Endothelial cell of umbilical vein (primary cell): ENCODE measurements at regions not wholly inside any gene's neighbourhood (a gene's known extent, or its start where the extent isn't known, plus 50 kb on each side); places are given as distances from the start of the nearest gene placed in this dataset.

ENCODE experiments used
- BruUV-seq: library from RNA; stranded (reverse); fragments of 400-500 nt; replicated peaks from 2 replicates; lab custom pipeline; 2021; lab: Mats Ljungman, UMichigan
- CTCF ChIA-PET: fragments of 300-600, 350-600 bp; sonication (Branson Sonifier 250); formaldehyde crosslinking; loops from one replicate; lab custom pipeline; 2021; ENCODE audit warnings: antibody characterized with exemption, inconsistent platforms; lab: Charles Lee
- POLR2A ChIA-PET: fragments of 300-600, 350-600 bp; sonication (Branson Sonifier 250); formaldehyde crosslinking; loops from one replicate; lab custom pipeline; 2021; ENCODE audit warnings: antibody characterized with exemption, inconsistent platforms; lab: Charles Lee
- DNase-seq: peaks from one replicate; pipeline ENCODE4 v3.0.0-alpha.2; 2011; ENCODE audit warnings: low read depth, low spot score
- FAIRE-seq: peaks from 2 replicates; lab custom pipeline; 2011; peaks lifted over from hg19 to GRCh38; lab: Jason Lieb, UNC
- H2AFZ ChIP-seq: 2 replicates; pipeline ENCODE4 v1.6.0; 2012; ENCODE audit warnings: low read depth, low read length, control low read depth, inconsistent platforms
- H3K27ac ChIP-seq: 2 replicates; pipeline ENCODE4 v1.5.1; 2011; ENCODE audit warnings: low read depth, mild to moderate bottlenecking, control low read depth, low read length, moderate library complexity; ENCODE audit not compliant: insufficient read depth
- H3K27me3 ChIP-seq, 2 experiments: 2 replicates each; pipeline versions ENCODE4 v1.6.0 to v1.6.1; 2011; ENCODE audit warnings: low read length in 2 of 2, mixed read lengths in 1 of 2; ENCODE audit not compliant: control insufficient read depth in 2 of 2, insufficient read depth in 2 of 2
- H3K36me3 ChIP-seq, 2 experiments: 2 replicates in 1 of 2; 3 replicates in 1 of 2; pipeline ENCODE4 v1.5.1; 2011; ENCODE audit warnings: low read length in 2 of 2, mild to moderate bottlenecking in 1 of 2, moderate library complexity in 1 of 2; ENCODE audit not compliant: control insufficient read depth in 2 of 2, insufficient read depth in 2 of 2; ENCODE audit errors: extremely low read depth in 1 of 2
- H3K4me1 ChIP-seq: 3 replicates; pipeline ENCODE4 v1.5.1; 2011; ENCODE audit warnings: mild to moderate bottlenecking, low read length; ENCODE audit not compliant: control insufficient read depth, insufficient read depth; ENCODE audit errors: extremely low read depth
- H3K4me2 ChIP-seq: 2 replicates; pipeline ENCODE4 v1.6.1; 2011; ENCODE audit warnings: low read length, control low read depth, mixed read lengths; ENCODE audit not compliant: insufficient read depth
- H3K4me3 ChIP-seq, 3 experiments: fragments of 200-600 bp in 1 of 3; sonication (generic), shearing (Covaris generic) in 1 of 3; replicated peaks in 1 of 3; 2 replicates each; pipeline ENCODE4 v1.5.1; 2011 to 2016; ENCODE audit warnings: control low read depth in 3 of 3, low read length in 3 of 3, mild to moderate bottlenecking in 2 of 3, inconsistent platforms in 1 of 3, low read depth in 1 of 3, moderate library complexity in 1 of 3; ENCODE audit not compliant: insufficient read depth in 1 of 3
- H3K79me2 ChIP-seq: 2 replicates; pipeline ENCODE4 v1.6.0; 2012; ENCODE audit warnings: low read length, inconsistent platforms; ENCODE audit not compliant: control insufficient read depth, insufficient read depth
- H3K9ac ChIP-seq: replicated peaks from 2 replicates; pipeline ENCODE3; 2011; ENCODE audit warnings: low read length, control low read depth; ENCODE audit not compliant: insufficient read depth; ENCODE audit errors: extremely low read depth
- H3K9me1 ChIP-seq: replicated peaks from 3 replicates; pipeline ENCODE4 v1.6.0; 2011; ENCODE audit warnings: mild to moderate bottlenecking, low read length; ENCODE audit not compliant: control insufficient read depth, insufficient read depth; ENCODE audit errors: extremely low read depth
- H3K9me3 ChIP-seq: replicated peaks from 2 replicates; pipeline ENCODE4 v1.5.1; 2012; ENCODE audit warnings: low read length, inconsistent platforms; ENCODE audit not compliant: control insufficient read depth, insufficient read depth
- H4K20me1 ChIP-seq: replicated peaks from 2 replicates; pipeline ENCODE3; 2011; ENCODE audit warnings: mild to moderate bottlenecking, low read length; ENCODE audit not compliant: control insufficient read depth, insufficient read depth; ENCODE audit errors: extremely low read depth
- FOS ChIP-seq: IDR thresholded peaks from 2 replicates; pipeline ENCODE4 v1.6.1; 2011; ENCODE audit warnings: mild to moderate bottlenecking, low read length, moderate library complexity, borderline replicate concordance; ENCODE audit not compliant: insufficient read depth
- GATA2 ChIP-seq: IDR thresholded peaks from 2 replicates; pipeline ENCODE4 v1.7.0; 2011; ENCODE audit warnings: low read depth, mild to moderate bottlenecking, moderate library complexity, mixed read lengths, low read length; ENCODE audit not compliant: insufficient read length, insufficient read depth
- JUN ChIP-seq: IDR thresholded peaks from 2 replicates; pipeline ENCODE4 v1.6.1; 2011; ENCODE audit warnings: borderline replicate concordance, low read depth; ENCODE audit not compliant: insufficient read length, insufficient read depth
- POLR2A ChIP-seq: IDR thresholded peaks from 2 replicates; pipeline ENCODE4 v1.6.1; 2012; ENCODE audit warnings: low read depth, mild to moderate bottlenecking, control low read depth, low read length
- POLR2AphosphoS5 ChIP-seq: IDR thresholded peaks from 2 replicates; pipeline ENCODE4 v1.6.1; 2012; ENCODE audit warnings: low read depth, mild to moderate bottlenecking, control low read depth, low read length, moderate library complexity; ENCODE audit not compliant: insufficient read depth
- dilution Hi-C: fragments of 300-500 bp; cut with MboI; formaldehyde crosslinking; loops from one replicate; pipeline ENCODE4 v1.15.0; 2019; ENCODE audit warnings: low sequenced_read_pairs; ENCODE audit not compliant: extremely low pct_ligation_motif_present
- intact Hi-C: fragments of 100-400 bp; cut with micrococcal nuclease; formaldehyde crosslinking; loops from one replicate; pipeline ENCODE4 v1.10.0; 2022
- TF ChIP-seq, protein P1 (sequence below): IDR thresholded peaks from 2 replicates; pipeline ENCODE4 v1.6.1; 2011; ENCODE audit not compliant: insufficient read depth, insufficient read length
- TF ChIP-seq, protein P2 (sequence below), 2 donors: IDR thresholded peaks; 1 replicate in 1 of 2; 2 replicates in 1 of 2; pipeline ENCODE4 v1.5.1; 2011; ENCODE audit warnings: low read length in 2 of 2, mild to moderate bottlenecking in 2 of 2, moderate library complexity in 2 of 2, control low read depth in 1 of 2, inconsistent platforms in 1 of 2, low read depth in 1 of 2; ENCODE audit not compliant: insufficient read depth in 1 of 2; ENCODE audit errors: extremely low read depth in 1 of 2

GRCh38 chr3:115357456-115357855 is 210.4 kb upstream of the ZBTB20 start:
- H3K36me3 ChIP-seq = no peaks in the 10 kb centered on the region
- DNase-seq = no peak
- ChIA-PET CTCF (no interaction called here), POLR2A (no interaction called here)
- TF ChIP-seq GATA2 (no peak), FOS (no peak), POLR2AphosphoS5 (no peak), JUN (no peak), POLR2A (no peak)
- TF ChIP-seq, protein P1, sequence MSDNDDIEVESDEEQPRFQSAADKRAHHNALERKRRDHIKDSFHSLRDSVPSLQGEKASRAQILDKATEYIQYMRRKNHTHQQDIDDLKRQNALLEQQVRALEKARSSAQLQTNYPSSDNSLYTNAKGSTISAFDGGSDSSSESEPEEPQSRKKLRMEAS = no peak
- TF ChIP-seq, protein P2, sequence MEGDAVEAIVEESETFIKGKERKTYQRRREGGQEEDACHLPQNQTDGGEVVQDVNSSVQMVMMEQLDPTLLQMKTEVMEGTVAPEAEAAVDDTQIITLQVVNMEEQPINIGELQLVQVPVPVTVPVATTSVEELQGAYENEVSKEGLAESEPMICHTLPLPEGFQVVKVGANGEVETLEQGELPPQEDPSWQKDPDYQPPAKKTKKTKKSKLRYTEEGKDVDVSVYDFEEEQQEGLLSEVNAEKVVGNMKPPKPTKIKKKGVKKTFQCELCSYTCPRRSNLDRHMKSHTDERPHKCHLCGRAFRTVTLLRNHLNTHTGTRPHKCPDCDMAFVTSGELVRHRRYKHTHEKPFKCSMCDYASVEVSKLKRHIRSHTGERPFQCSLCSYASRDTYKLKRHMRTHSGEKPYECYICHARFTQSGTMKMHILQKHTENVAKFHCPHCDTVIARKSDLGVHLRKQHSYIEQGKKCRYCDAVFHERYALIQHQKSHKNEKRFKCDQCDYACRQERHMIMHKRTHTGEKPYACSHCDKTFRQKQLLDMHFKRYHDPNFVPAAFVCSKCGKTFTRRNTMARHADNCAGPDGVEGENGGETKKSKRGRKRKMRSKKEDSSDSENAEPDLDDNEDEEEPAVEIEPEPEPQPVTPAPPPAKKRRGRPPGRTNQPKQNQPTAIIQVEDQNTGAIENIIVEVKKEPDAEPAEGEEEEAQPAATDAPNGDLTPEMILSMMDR (IDR thresholded peaks at IDR 0.05; ENCODE audit: extremely low read depth in 1 of 2, insufficient read depth in 1 of 2, low read depth in 1 of 2, low read length in 2 of 2) = no peak
- no peaks in the 10 kb centered on the region for H4K20me1 ChIP-seq
- H3K27me3 ChIP-seq = no peaks in the 10 kb centered on the region
- BruUV-seq = no TSS peak
- H3K9me3 ChIP-seq = no peaks in the 10 kb centered on the region
- no peak overlapping the region for H3K27ac ChIP-seq
- H3K9me1 ChIP-seq = no peaks in the 10 kb centered on the region
- dilution Hi-C loops = no loop called here
- H3K9ac ChIP-seq = no peak overlapping the region
- H2AFZ ChIP-seq = no peak overlapping the region
- H3K4me3 ChIP-seq = no peak overlapping the region
- intact Hi-C loops = no loop called here
- no peak for FAIRE-seq
- H3K4me1 ChIP-seq = no peaks in the 10 kb centered on the region
- no peaks in the 10 kb centered on the region for H3K79me2 ChIP-seq
- H3K4me2 ChIP-seq = no peak overlapping the region
